T-cell (primary cell): ENCODE measurements at regions not wholly inside any gene's neighbourhood (a gene's known extent, or its start where the extent isn't known, plus 50 kb on each side); places are given as distances from the start of the nearest gene placed in this dataset.
A peak's percentile ranks its signal among the peaks of the same experiment; 100 is the strongest.

ENCODE experiments used
- ATAC-seq, 4 experiments: fragments of 200-7000 bp in 3 of 4; fragments of 150-1000 bp in 1 of 4; cut with Tn5 transposase; replicated peaks in 1 of 4; 1 replicate in 3 of 4; 2 replicates in 1 of 4; pipeline ENCODE4 v1.10.0; 2021; ENCODE audit warnings: moderate library complexity in 3 of 4, mild to moderate bottlenecking in 2 of 4, moderate number of reproducible peaks in 1 of 4
- CTCF ChIA-PET, 2 donors: fragments of 300-600 bp; sonication (Branson Sonifier 250); formaldehyde crosslinking; loops; one replicate each; lab custom pipeline; 2022; ENCODE audit warnings: antibody characterized with exemption in 2 of 2; lab: Charles Lee
- POLR2A ChIA-PET, 2 donors: fragments of 300-600 bp; sonication (Branson Sonifier 250); formaldehyde crosslinking; loops; one replicate each; lab custom pipeline; 2022; ENCODE audit warnings: antibody characterized with exemption in 2 of 2; lab: Charles Lee
- DNase-seq, 35 experiments: peaks; one replicate each; pipeline versions ENCODE4 v3.0.0 to v3.0.0-alpha.2; 2013 to 2023
- H3K27ac ChIP-seq: one replicate; pipeline ENCODE4 v1.5.1; 2013; ENCODE audit warnings: low read length
- H3K27me3 ChIP-seq, 2 experiments: replicated peaks in 1 of 2; 1 replicate in 1 of 2; 2 replicates in 1 of 2; pipeline versions ENCODE4 v1.6.1 to v1.7.0; 2013; ENCODE audit warnings: low read length in 1 of 2, mixed read lengths in 1 of 2; ENCODE audit not compliant: control insufficient read depth in 2 of 2, insufficient read depth in 2 of 2; ENCODE audit errors: extremely low read depth in 1 of 2
- H3K36me3 ChIP-seq, 2 donors: 1 replicate in 1 of 2; 2 replicates in 1 of 2; pipeline versions ENCODE4 v1.6.1 to v1.7.0; 2013; ENCODE audit warnings: low read length in 1 of 2; ENCODE audit not compliant: control insufficient read depth in 2 of 2, insufficient read depth in 1 of 2; ENCODE audit errors: extremely low read depth in 1 of 2
- H3K4me1 ChIP-seq, 2 experiments: 1 replicate in 1 of 2; 2 replicates in 1 of 2; pipeline versions ENCODE4 v1.6.1 to v1.7.0; 2013; ENCODE audit warnings: low read length in 2 of 2, mixed read lengths in 1 of 2; ENCODE audit not compliant: insufficient read depth in 2 of 2, control insufficient read depth in 1 of 2; ENCODE audit errors: extremely low read depth in 1 of 2
- H3K4me3 ChIP-seq, 2 donors: 1 replicate in 1 of 2; 2 replicates in 1 of 2; pipeline versions ENCODE4 v1.5.1 to v1.7.0; 2013; ENCODE audit warnings: mild to moderate bottlenecking in 2 of 2, low read length in 1 of 2, moderate library complexity in 1 of 2; ENCODE audit not compliant: control insufficient read depth in 1 of 2; ENCODE audit errors: extremely low read depth in 1 of 2
- H3K9me3 ChIP-seq: 2 replicates; pipeline ENCODE4 v1.7.0; 2013
- H3K27ac Mint-ChIP-seq, 2 donors: one replicate each; pipeline ENCODE4 v1.8.0; 2020 to 2021; ENCODE audit warnings: mild to moderate bottlenecking in 2 of 2, mixed read lengths in 2 of 2
- H3K27me3 Mint-ChIP-seq, 2 donors: one replicate each; pipeline ENCODE4 v1.8.0; 2021 to 2022; ENCODE audit warnings: mixed read lengths in 2 of 2
- H3K36me3 Mint-ChIP-seq: one replicate; pipeline ENCODE4 v1.8.0; 2021; ENCODE audit warnings: mixed read lengths
- H3K4me1 Mint-ChIP-seq, 3 donors: one replicate each; pipeline ENCODE4 v1.8.0; 2020 to 2022; ENCODE audit warnings: mixed read lengths in 3 of 3, mild to moderate bottlenecking in 1 of 3
- H3K4me3 Mint-ChIP-seq, 3 donors: one replicate each; pipeline ENCODE4 v1.8.0; 2020 to 2022; ENCODE audit warnings: mild to moderate bottlenecking in 3 of 3, mixed read lengths in 3 of 3, moderate library complexity in 3 of 3
- H3K9me3 Mint-ChIP-seq, 3 donors: one replicate each; pipeline ENCODE4 v1.8.0; 2020 to 2022; ENCODE audit warnings: mixed read lengths in 3 of 3
- WGBS: methylation state at CpG from one replicate; pipeline ENCODE4 v1.1.5; 2013; ENCODE audit warnings: missing lambda C conversion rate; ENCODE audit not compliant: insufficient coverage; 5-methylcytosine and 5-hydroxymethylcytosine counted together

DNA sequence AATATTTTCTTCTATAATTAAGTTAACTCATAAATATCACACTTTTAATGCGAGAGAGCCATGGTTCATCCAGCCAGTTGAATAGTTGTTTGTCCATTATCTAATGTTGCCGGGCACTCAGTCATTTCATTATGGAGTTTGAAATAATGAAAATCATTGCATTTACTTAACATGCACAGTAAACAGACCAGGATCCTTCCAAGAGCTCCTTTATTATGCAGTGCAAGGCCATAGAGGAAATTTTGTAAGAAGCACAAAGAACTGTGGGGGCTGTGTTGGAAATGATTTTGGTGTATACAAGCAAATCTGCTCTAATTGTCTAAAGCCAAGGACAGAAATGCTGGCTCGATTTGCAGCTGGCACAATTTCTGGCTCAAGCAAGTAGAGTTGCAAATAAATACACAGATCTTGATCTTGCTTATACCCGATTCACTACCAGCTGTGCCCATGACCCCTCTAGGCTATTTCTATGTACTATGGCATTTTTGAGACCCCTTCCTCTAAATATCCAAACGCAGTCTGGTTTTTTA, 400.3 kb upstream of the HNRNPA3 start:
- CTCF ChIA-PET: interaction anchor here (0.9 to 2.3 kb wide), 5 partner anchors 8 to 685 kb away, joined by 3 to 8 read pairs (median 3); no protein-coding TSS in a partner anchor

DNA sequence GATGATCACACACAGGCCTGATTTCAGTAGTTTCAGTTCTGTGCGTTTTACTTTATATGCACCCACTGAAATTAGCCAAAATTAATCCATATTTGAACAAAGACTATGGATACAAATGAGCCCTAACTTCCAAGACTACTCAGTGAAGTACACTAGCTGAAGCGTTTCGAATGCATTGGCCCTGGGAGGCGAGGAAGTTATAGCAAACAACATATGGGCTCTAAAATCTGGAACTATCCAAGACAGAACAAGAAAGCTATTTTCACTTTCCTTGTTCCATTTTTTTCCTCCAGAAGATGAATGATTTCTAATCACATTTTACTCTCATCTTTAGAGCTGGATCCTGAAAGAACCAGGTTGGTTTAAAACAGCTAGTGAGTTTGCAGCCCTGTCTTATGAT, 399.4 kb upstream of the HNRNPA3 start:
- no peaks in the 10 kb centered on the region for H3K9me3 Mint-ChIP-seq
- CTCF ChIA-PET: interaction anchor here (0.6 to 2.3 kb wide), 11 partner anchors 9 to 1423 kb away, joined by 3 to 8 read pairs (median 4); partner anchors contain the start of gene HOXD3 (in 1 of the 2)
- H3K4me1 ChIP-seq: peaks cover 2 to 6% of the 10 kb centered on the region in 2 experiments
- no peaks in the 10 kb centered on the region for H3K36me3 ChIP-seq
- no peak overlapping the region for H3K4me3 ChIP-seq
- no peaks in the 10 kb centered on the region for H3K36me3 Mint-ChIP-seq
- no peak for DNase-seq
- H3K4me3 Mint-ChIP-seq: no peak overlapping the region
- H3K27ac ChIP-seq: no peak overlapping the region
- H3K27me3 ChIP-seq: no peaks in the 10 kb centered on the region
- H3K9me3 ChIP-seq: no peaks in the 10 kb centered on the region
- no peak overlapping the region for H3K27ac Mint-ChIP-seq
- POLR2A ChIA-PET: no interaction called here
- peaks cover 2 to 4% of the 10 kb centered on the region in 2 donors for H3K27me3 Mint-ChIP-seq
- peaks cover 12 to 21% (median 16%) of the 10 kb centered on the region in 3 donors for H3K4me1 Mint-ChIP-seq
- 100% methylated on average over 1 of the region's 4 CpGs for WGBS
- no peak for ATAC-seq

More for the DNA sequence above, 400.3 kb upstream of the HNRNPA3 start:
- no peak overlapping the region for H3K27ac ChIP-seq
- Mint-ChIP-seq H3K27me3 (peaks cover 0 to 4% of the 10 kb centered on the region in 2 donors), H3K4me3 (no peak overlapping the region), H3K27ac (no peak overlapping the region), H3K9me3 (no peaks in the 10 kb centered on the region), H3K4me1 (peaks cover 11 to 20% (median 16%) of the 10 kb centered on the region in 3 donors), H3K36me3 (no peaks in the 10 kb centered on the region)
- ATAC-seq (no peak), DNase-seq (no peak)
- no peaks in the 10 kb centered on the region for H3K27me3 ChIP-seq
- H3K4me3 ChIP-seq: no peak overlapping the region
- WGBS: 67% methylated on average over 1 of the region's 5 CpGs
- POLR2A ChIA-PET: no interaction called here
- peaks cover 2 to 5% of the 10 kb centered on the region in 2 experiments for H3K4me1 ChIP-seq
- no peaks in the 10 kb centered on the region for H3K9me3 ChIP-seq
- H3K36me3 ChIP-seq: no peaks in the 10 kb centered on the region

DNA sequence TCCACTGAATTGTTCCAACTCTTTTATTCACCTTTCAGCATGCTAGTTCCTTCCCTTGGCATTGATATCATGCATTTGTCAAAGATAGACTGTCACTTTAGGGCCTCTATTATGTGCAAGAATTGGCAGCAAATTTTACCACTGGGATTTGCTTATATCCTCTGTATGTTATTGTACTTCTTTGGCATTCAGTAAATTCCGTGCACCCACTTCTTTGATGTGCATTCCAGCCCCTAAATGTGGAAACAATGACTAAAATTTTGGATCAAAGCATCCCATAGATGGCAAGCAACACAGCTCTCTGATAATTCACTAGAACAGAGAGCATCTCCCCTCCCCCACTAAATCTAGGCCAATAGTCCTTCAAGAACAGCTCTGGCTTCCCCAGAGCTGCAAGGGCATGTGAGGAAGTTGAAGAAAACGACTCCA, 399.0 kb upstream of the HNRNPA3 start:
- DNase-seq: no peak
- no peak overlapping the region for H3K27ac ChIP-seq
- no peaks in the 10 kb centered on the region for H3K36me3 ChIP-seq
- no peak for ATAC-seq
- Mint-ChIP-seq H3K4me1 (peaks cover 13 to 23% (median 16%) of the 10 kb centered on the region in 3 donors), H3K4me3 (no peak overlapping the region), H3K27ac (no peak overlapping the region), H3K36me3 (no peaks in the 10 kb centered on the region), H3K9me3 (no peaks in the 10 kb centered on the region), H3K27me3 (peaks cover 4 to 5% of the 10 kb centered on the region in 2 donors)
- no peaks in the 10 kb centered on the region for H3K27me3 ChIP-seq
- no peaks in the 10 kb centered on the region for H3K9me3 ChIP-seq
- H3K4me1 ChIP-seq: peaks cover 2 to 6% of the 10 kb centered on the region in 2 experiments
- WGBS: no CpG with 5 or more reads among the region's 2 CpGs
- CTCF ChIA-PET: interaction anchor here (0.6 to 2.3 kb wide), 12 partner anchors 9 to 1423 kb away, joined by 3 to 11 read pairs (median 5); partner anchors contain the start of gene HOXD3 (in 1 of the 2)
- no peak overlapping the region for H3K4me3 ChIP-seq
- POLR2A ChIA-PET: no interaction called here

DNA sequence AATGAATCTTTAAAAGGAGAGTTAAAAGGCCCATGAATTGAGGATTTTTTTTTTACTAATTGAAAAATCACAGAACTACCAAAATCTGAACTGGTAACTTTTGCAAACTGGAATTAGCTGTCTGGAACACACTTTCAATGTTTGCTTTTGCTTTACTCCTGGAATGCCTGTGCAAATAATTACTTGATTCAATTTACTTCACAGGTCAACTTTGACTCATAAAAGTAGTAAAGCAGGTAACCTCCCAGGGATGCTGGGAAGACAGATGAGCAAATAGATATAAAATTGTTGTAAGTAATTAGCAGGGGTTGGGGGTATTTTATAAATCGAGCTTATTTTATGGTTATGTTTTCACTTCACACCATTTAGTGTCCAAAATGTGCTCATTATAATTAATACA, 398.3 kb upstream of the HNRNPA3 start:
- Mint-ChIP-seq H3K36me3 (no peaks in the 10 kb centered on the region), H3K4me3 (no peak overlapping the region), H3K27ac (no peak overlapping the region), H3K9me3 (no peaks in the 10 kb centered on the region), H3K27me3 (peaks cover 4 to 6% of the 10 kb centered on the region in 2 donors), H3K4me1 (peaks cover 13 to 26% (median 16%) of the 10 kb centered on the region in 3 donors)
- ChIA-PET POLR2A (interaction anchor here in 1 of 2 donors (0.6 kb wide), 1 partner anchor 709 kb away, joined by 3 read pairs; no protein-coding TSS in a partner anchor), CTCF (interaction anchor here (0.5 to 2.3 kb wide), 24 partner anchors 10 to 688 kb away, joined by 3 to 11 read pairs (median 4); no protein-coding TSS in a partner anchor)
- Histone ChIP-seq H3K4me1 (peaks cover 2 to 6% of the 10 kb centered on the region in 2 experiments), H3K27ac (no peak overlapping the region), H3K36me3 (no peaks in the 10 kb centered on the region), H3K27me3 (no peaks in the 10 kb centered on the region), H3K4me3 (no peak overlapping the region), H3K9me3 (no peaks in the 10 kb centered on the region)
- no CpG with 5 or more reads among the region's 1 CpG for WGBS
- ATAC-seq (no peak), DNase-seq (no peak)

DNA sequence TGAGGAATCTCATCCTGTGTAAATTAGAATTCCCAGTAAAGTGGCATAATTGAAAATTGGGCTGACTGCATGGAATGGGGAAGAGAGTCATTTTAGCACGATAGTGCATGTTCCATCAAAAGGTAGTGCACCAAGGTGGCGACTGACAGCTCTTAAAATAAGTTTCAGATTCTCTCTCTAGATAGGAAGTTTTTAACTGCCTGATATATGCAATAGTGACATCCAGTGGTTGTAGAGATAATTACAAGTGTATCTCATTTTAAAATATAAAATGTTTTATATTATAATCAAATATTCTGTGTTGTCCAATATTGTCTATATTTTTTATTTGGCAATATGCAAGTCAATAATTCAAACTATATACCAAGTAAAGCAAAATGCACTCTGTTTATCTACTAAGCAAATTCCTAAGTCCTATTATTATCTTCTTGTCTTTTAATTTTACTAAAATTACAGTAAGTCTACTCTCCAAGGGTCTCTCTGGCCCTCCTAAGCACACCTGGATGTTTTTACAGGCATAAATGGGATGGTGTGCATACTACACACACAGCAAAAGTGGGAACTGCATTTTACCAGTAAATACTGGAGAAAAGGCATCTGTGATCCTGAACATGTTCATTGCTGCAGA, 397.7 kb upstream of the HNRNPA3 start:
- H3K4me3 Mint-ChIP-seq: no peak overlapping the region
- no peaks in the 10 kb centered on the region for H3K36me3 Mint-ChIP-seq
- H3K4me1 ChIP-seq: peaks cover 2 to 6% of the 10 kb centered on the region in 2 experiments
- H3K9me3 ChIP-seq: no peaks in the 10 kb centered on the region
- DNase-seq (peak in 2 of 35 experiments; percentile 13 to 56), ATAC-seq (peak in 3 of 4 experiments; percentile 42 to 66 (median 52))
- H3K9me3 Mint-ChIP-seq: no peaks in the 10 kb centered on the region
- no peak overlapping the region for H3K4me3 ChIP-seq
- H3K27me3 ChIP-seq: no peaks in the 10 kb centered on the region
- H3K4me1 Mint-ChIP-seq: peaks cover 13 to 29% (median 16%) of the 10 kb centered on the region in 3 donors
- no peaks in the 10 kb centered on the region for H3K36me3 ChIP-seq
- WGBS: 0% methylated on average over 1 of the region's 2 CpGs
- peaks cover 4 to 6% of the 10 kb centered on the region in 2 donors for H3K27me3 Mint-ChIP-seq
- H3K27ac ChIP-seq: no peak overlapping the region
- CTCF ChIA-PET: interaction anchor here (0.6 to 2.3 kb wide), 22 partner anchors 10 to 689 kb away, joined by 3 to 11 read pairs (median 4); no protein-coding TSS in a partner anchor
- POLR2A ChIA-PET: interaction anchor here in 1 of 2 donors (0.6 kb wide), 1 partner anchor 709 kb away, joined by 3 read pairs; no protein-coding TSS in a partner anchor
- H3K27ac Mint-ChIP-seq: no peak overlapping the region

DNA sequence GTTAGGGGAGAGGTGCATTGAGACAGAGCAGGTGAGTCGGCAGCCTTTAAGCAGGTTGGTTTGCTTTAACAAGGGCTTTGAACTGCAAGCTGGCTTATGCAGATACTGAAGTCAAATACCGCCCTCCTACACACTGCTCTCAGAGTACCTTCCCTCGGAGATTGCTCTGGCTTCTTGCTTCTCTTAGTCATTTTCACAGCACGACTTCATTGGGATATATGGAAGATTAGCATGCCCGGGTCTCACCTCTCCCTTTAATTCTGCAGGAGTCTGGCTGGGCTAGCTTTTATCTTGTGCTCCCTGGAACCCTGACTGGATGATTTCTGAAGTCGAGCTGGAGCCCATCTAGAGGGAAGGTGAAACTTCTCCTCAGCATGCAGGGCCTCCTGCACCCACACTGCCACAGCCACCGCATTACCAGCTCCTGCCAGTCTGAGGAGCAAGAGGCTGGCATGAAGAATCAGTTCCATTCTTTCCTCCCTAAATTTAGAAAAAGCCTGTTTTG, 395.5 kb upstream of the HNRNPA3 start:
- Mint-ChIP-seq H3K27ac (peak overlapping the region; percentile 41 to 86), H3K27me3 (peaks cover 4 to 6% of the 10 kb centered on the region in 2 donors), H3K9me3 (no peaks in the 10 kb centered on the region), H3K4me3 (peak overlapping the region in 1 of 3 donors; percentile 45), H3K36me3 (no peaks in the 10 kb centered on the region), H3K4me1 (peaks cover 15 to 38% (median 19%) of the 10 kb centered on the region in 3 donors)
- CTCF ChIA-PET: interaction anchor here (0.6 to 1.1 kb wide), 4 partner anchors 9 to 332 kb away, joined by 3 to 4 read pairs (median 4); no protein-coding TSS in a partner anchor
- Histone ChIP-seq H3K4me3 (no peak overlapping the region), H3K4me1 (peaks cover 2 to 6% of the 10 kb centered on the region in 2 experiments), H3K9me3 (no peaks in the 10 kb centered on the region), H3K36me3 (no peaks in the 10 kb centered on the region), H3K27ac (no peak overlapping the region), H3K27me3 (no peaks in the 10 kb centered on the region)
- ATAC-seq (peak; percentile 64 to 86 (median 76)), DNase-seq (peak in 20 of 35 experiments; percentile 3 to 58 (median 19))
- POLR2A ChIA-PET: interaction anchor here in 1 of 2 donors (0.6 kb wide), 1 partner anchor 9 kb away, joined by 3 read pairs; no protein-coding TSS in a partner anchor
- 80% methylated on average over 3 of the region's 7 CpGs for WGBS
